Pons (tissue), 1 donor: ENCODE measurements at regions not wholly inside any gene's neighbourhood (a gene's known extent, or its start where the extent isn't known, plus 50 kb on each side); places are given as distances from the start of the nearest gene placed in this dataset.
"Not testable (repeated sequence)": the region's sequence is repeated elsewhere in the genome, so short reads cannot be mapped to it uniquely, and the experiment has no call there.

Experiments used
- DNase-seq: peaks from one replicate; pipeline ENCODE4 v3.0.0-alpha.2; 2016; ENCODE audit warnings: low spot score

DNA sequence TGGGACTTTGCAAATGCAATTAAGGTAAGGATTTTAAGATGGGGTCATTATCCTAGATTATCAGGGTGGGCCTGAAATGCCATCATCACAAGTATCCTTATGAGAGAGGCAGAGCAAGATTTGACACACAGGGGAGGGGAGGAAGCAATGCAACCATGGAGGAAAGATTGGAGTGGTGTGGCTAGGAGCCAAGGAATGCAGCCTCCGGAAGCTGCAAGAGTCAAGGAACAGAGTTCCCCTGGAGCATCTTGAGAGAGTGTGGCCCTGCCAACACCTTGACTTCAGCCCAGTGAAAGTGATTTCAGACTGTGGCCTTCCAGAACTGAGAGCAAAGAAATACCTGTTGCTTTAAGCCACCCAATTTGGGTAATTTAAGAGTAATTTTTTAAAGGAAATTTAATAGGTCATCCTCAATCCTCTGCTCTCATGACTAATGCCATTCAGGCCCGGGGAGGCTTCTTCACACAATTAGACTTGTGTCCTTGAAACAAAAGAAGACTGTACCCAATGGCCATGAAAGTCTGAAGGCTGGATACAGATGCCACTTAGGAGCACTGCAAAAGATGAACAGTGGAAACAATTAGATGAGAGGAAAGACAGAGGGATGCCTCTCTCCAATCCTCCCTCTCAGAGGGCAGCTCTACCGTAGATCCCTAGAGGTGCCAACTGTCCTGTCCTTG lies 250.3 kb upstream of the ID2 start:
- DNase-seq: peak; percentile 46

GRCh38 chr2:8432706-8433336 lies 249.0 kb upstream of the ID2 start:
- DNase-seq: no peak

- no peak for DNase-seq
Observed at GRCh38 chr2:8433390-8433789, 248.5 kb upstream of the ID2 start.

DNA sequence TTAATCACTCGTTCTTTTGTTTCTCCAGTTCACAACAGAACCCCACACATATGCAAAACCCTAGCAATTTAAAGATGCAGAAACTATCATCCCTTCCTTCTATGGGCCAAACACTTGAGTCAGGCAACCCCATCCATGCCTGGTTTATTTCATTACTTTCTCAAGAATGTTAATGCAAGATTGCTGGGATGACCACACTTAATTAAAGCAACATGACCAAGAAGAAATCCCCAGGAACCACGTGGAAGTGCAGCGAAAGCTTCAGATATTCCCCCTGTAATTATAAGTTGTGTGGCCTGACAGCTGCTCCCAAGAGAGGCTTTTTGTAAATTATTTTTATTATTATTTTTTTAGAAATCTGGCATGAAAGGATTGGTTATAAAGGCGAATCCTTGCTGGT lies 246.2 kb upstream of the ID2 start:
- DNase-seq: no peak

- no peak for DNase-seq
Observed at GRCh38 chr2:8436585-8436984, 245.3 kb upstream of the ID2 start.

DNA sequence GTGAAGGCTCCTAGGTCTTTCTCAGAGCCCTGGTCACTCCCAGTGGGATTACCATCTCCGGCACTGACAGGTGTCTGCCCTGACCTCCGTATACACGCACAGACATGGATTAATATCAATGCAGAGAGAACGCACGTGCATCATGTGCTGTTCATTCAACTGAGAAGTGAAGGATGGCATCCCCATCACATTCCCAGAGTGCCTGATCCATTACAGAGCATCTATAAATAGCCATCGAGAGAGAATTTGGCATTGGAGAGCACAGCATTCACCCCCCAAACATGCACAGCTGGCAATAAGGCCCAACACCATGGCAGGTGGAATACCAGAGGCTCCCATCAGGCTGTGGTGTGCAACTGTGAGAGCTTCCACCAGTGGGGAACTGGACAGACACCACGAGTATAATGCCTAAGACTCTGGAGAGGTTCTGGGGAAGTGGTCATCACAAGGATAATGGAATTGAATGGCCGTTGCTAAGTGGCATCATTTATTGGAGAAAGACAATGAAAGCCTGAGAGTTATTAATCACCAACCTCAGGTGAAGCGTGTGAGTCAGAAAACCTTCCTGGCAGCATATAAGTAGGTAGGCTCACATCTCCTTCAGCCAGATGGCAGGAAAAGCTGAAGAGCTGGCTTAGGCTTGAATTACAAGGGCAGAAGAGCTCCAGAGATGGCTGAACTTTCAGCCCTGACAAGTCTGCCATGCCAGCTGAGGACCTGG lies 244.5 kb upstream of the ID2 start:
- no peak for DNase-seq

DNA sequence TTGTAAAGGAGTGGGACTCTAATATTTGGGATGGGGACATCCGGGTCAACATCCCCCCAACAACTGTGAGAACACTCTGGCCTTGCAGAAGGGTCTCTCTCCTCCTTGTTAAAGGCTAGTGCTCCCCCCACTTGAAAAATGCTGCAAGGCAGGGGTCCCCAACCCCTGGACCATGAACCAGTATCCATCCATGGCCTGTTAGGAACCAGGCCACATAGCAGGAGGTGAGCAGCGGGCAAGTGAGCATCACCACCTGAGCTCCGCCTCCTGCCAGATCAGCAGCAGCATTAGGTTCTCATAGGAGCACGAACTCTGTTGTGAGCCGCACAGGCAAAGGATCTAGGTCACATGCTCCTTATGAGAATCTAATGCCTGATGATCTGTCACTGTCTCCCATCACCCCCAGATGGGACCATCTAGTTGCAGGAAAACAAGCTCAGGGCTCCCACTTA lies 243.9 kb upstream of the ID2 start:
- DNase-seq: no peak

GRCh38 chr2:8438476-8438875 lies 243.4 kb upstream of the ID2 start:
- peak; percentile 60 for DNase-seq

- DNase-seq: no peak
Observed at GRCh38 chr2:8438996-8439395, 242.9 kb upstream of the ID2 start.

- no peak for DNase-seq
Observed at GRCh38 chr2:8440029-8440778, 241.7 kb upstream of the ID2 start.

DNA sequence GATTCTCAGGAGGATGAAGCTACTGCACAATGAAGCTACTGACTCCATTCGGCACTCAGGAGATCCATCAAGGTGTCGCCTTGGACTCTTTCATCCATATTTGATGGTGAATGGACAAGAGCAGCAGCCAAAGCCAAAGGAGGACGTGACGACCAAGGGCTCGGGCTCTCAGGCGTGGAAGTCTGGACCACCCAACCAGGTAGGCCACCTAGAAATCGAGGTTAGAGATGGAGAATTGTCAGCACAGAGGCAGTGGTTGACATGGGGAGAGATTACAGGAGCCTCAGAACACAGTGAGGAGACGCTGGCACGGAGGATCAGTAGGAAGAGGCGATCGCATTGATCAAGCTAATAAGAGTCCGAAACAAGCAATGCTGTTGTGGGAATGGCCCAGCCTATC lies 240.5 kb upstream of the ID2 start:
- no peak for DNase-seq

DNA sequence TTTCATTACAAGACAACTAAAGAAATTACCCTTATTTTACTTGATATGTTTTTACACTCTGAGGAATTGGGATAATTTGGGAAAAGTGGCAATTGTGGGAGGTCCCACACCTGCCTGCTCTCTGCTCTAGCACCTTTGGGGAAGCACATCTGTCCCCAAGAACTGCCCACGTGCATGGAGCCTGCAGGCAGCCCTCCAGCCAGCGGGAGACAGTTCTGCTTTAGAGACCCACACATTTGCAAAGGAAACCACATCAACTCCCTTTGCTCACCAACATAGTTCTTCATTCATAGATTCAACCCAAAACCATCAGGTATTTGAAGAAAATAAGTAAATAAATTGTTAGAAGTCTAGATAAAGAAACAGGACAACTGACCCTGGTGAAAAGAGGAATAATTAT lies 239.9 kb upstream of the ID2 start:
- DNase-seq: peak; percentile 65

DNA sequence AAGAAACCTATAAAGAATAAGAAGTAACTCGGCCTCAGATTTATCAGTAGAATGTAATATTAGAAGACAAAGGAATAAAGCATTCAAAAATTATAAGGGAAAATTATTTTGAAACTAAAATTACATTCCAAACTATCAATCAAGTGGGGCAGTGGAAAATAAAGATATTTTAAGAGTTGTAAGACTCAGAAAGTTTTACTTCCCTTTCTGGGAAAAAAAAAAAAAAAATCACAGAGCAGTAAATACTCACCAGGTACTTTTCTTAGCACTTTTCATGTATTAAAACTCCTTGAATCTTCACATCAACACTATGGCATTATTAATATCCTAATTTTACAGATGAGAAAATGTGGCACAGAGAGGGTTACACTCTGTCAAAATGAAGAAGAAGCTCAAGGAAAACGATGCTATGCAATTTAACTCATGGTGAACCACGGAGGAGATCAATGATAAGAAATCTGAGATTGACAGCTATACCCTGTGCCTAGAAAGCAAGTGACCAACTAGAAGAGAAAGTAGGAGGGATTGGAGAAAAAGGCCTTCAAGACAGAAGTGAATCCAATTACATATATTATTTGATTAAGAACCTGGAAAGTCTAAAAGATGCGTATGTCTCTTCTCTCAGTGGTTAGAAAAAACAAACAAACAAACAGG lies 238.9 kb upstream of the ID2 start:
- no peak for DNase-seq

DNA sequence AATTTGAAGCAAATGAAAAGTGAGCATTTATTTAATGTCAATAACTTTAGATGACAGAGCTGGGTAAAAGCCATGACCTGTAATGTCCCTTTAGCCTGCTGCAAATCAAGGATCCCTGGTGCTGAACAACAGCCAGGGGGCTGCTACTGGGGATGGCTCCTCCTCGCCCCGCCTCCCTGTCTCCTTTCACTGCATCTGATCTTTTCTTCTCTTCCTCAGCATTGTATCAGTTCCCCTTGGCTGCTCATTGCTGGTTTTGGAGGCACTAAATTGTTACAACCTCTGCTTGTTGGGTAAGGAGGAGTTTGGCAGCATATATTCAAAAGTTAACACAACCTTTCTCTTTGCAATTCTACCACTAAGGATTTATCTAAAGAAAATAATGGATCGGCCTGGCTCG lies 236.3 kb upstream of the ID2 start:
- no peak for DNase-seq

- DNase-seq: not testable (repeated sequence)
Observed at GRCh38 chr2:8446751-8447150, 235.1 kb upstream of the ID2 start.

GRCh38 chr2:8447610-8448221 lies 234.1 kb upstream of the ID2 start:
- no peak for DNase-seq

DNA sequence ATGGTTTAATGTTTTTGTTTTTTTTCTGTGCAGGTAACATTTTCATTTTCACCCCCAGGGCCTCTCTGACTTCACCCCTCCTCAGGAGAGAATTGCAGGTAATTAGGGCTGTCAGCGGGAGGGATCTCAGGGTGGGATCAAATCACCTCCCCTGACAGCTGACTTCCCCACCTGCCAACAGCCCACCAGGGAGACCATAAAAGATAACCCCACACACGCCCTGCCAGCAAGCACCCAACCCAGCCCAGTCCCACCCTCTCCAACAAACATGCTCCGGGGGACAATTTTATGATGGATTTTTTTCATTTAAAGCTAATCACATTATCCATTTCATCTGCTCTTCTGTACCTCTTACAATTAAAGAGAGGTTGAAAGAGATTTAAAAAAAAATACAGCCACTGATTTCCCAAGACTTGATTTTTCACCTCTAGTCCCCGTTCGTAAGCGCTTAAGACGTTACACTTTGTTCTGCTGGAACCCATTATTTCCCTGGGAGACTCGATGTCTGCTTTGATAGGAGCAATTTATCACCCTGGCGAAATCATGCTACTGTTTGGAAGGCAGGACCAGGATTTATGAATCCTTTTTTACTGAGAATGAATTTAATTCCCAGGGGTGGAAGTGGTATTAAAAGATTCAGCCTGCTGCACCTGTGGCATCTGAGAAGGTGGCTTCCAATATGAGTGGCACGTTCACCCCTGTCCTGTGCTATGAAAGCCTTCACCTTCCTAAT lies 232.9 kb upstream of the ID2 start:
- no peak for DNase-seq

- DNase-seq: no peak
Observed at GRCh38 chr2:8451273-8451672, 230.6 kb upstream of the ID2 start.

GRCh38 chr2:8452296-8452695 lies 229.6 kb upstream of the ID2 start:
- DNase-seq: no peak

DNA sequence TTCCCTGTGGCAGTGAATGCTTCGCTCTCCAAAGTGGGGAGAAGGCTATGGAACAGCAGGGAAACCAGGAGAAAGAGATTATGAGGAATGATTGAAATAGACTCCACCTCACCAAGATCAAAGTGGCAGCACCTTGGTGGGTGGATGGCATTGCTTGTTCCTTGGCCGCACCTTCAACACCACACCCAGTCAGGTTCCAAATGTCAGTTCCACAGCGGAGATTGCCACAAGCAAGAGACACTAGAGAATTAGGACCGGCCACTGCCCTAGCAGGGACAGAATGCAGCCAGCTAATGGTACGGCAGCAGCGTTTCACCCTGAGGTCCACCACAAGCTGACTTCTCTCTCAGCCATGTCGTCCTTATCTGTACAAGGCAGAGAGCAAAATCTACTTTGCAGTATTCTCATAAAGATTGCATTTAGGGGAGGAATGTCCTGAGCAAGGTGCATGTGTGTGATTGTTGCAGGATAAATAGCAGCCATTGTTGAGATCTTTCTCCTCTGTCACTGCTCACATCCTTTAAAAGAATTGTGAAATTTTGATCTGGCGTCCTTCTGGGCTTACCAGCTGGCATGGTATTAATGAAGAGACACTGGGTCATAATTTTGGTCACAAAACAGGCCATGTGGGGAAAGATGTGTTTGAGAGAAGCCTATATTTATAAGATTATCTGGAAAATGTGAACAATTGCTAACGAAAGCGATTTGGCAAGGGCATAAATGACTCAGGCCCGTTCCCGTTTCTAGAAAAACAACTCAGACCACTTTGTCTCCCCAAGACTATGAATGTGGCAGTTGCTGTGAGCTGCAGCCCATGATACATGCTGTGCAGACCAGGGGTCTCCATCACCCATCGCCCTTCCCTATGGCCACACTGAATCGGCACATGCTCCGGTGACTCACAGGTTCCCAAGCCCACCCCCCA lies 228.6 kb upstream of the ID2 start:
- no peak for DNase-seq
